GM21825 (cell line): ENCODE measurements at regions not wholly inside any gene's neighbourhood (a gene's known extent, or its start where the extent isn't known, plus 50 kb on each side); places are given as distances from the start of the nearest gene placed in this dataset.

ENCODE experiments used
- ATAC-seq: cut with Tn5 transposase; IDR thresholded peaks from one replicate; pipeline ENCODE4 v1.9.1; 2021; ENCODE audit warnings: mild to moderate bottlenecking, moderate library complexity; ENCODE audit not compliant: unreplicated experiment

DNA sequence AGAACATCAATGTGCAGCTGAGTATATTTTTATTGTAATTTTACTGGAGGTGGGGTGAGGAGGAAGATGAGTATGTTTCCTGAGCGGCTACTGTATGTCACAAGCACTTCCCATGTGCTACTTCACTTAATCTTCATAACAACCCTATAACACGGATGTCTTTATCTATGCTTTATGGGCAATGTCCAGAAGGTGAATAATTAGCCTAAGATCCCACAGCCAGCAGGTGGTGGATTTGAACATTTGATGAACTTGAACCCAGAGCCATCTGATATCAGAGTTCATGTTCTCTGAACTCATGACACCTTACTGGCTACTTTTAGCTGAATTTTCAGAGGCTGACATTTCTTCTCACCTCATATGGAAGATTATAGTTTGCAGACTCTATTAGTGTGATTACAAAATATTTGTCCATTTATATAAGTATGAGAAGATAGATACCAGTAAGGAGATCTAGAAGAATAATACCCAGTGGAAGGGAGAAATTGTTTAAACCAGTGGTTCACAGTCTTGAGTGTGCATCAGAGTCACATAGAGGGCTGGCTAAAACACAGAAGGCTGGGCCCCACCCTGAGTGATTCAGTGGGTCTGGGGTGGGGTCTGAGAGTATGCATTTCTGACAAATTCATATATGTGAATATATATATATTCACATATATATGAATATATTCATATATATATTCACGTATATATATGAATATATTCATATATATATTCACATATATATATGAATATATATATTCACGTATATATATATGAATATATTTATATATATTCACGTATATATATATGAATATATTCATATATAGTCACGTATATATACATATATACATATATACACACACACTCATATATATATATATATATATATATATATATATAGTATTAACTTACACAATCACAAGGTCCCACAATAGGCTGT lies 164.4 kb upstream of the NR3C1 start:
- no peak for ATAC-seq

DNA sequence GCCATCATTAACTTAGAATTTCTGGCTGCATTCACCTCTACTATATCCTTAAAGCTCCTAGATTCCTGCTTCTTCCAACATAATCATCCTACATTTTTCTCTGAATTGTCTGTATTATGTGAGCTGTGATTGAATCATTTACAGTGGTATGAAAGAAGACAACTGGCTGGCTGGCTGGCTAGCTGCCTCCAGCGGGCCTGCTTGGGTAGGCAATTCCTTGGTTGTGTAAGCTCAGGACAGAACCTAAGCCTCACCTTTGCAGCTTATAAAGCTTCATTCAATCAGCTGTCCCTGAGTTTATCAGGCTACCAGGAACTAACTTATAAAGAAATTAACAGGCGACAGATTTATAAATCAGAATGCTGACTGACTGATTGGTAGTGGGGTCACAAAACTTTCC lies 162.7 kb upstream of the NR3C1 start:
- no peak for ATAC-seq

DNA sequence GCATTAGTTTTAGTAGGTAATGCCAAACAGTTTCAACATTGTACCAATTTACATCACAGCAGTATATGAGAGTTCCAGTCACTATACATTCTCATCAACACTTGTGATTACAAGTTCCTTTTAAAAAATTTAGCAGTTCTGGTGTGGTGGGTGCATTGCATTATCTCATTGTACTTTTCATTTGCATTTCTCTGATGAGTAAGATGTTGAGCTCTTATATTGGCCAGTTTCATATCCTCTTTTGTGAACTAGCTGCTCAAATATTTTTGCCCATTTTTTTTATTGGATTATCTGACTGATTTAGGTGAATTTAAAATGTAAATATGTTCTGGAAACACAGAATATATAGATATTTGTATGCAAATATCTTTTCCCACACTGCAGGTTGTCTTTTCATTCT lies 160.9 kb upstream of the NR3C1 start:
- peak; percentile 99 for ATAC-seq

DNA sequence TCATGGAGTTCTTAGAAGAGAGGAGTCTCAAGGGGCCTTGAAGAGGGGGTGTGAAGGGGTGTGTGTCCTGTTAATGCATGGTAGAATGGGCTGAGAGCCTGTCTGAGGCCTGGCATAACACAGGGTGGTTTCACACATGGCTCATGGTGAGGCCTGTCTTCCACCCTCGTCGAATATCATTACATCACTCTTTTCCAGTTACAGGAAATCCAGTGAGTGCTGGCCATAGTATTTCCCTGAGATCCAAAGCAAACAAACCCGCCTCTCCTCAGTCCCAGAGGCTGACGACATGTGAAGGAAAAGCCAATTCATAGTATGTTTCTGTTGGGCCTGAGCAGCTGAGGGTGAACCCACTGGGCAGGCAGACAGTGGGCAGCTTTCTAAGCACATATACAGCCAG lies 159.4 kb upstream of the NR3C1 start:
- ATAC-seq: no peak

DNA sequence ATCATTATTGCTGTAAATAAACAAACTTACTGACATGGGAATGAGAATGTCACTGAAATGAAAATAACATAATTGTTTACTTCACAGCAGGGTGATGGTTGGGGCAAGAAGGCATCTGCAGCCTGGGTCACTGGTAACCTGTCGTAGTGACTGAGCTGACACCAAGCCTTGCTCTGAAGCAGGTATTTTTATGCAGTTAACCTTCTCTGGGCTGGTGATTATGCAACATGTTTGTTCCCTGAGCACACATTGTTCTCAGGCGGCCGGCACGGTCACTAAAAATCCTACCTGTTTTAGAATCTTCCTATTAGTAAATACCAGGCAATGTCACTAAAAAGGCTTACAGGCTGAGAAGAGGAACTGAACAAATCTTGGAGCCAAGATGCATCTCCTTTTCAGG lies 157.7 kb upstream of the NR3C1 start:
- no peak for ATAC-seq

DNA sequence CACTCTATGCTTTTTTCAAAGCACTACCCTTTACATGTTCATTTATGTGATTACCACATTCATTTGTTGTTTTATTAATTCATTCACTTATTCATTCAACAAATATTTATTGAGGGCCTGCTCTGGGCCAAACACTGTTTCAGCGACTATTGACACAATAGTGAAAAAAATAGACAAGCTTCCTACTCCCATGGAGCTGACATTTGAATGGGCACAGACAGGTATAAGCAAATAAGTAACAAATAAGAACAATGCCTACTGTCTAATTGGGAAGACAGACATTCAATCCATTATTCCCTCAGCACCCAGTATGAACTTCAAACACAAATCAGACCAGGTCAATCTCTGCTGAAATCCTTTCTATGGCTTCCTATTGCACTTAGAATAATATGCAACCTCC lies 156.9 kb upstream of the NR3C1 start:
- no peak for ATAC-seq

DNA sequence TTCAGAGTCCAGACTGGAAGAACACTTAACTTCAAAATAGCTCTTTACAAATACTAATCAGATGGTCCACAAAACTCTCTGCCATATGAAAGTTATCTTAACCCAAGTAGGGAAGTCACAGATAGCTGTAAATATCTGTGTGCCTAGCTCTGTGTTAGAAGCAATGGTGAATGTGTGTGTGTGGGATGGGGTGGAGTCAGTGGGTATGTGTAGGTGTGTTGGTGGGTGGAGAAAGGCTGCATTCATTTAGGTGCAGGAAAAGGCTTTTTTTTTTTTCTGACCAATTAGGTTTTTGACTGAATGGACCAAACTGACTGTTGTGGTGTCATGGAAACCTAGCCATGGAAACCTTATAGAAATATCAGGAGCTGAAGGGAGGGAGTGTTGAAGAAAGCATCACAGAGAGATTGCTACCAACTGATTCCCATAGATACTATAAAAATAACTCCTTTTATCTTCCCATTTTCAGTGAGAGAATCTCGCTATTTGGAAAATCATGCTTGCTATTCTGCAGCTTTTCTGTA lies 156.2 kb upstream of the NR3C1 start:
- no peak for ATAC-seq

DNA sequence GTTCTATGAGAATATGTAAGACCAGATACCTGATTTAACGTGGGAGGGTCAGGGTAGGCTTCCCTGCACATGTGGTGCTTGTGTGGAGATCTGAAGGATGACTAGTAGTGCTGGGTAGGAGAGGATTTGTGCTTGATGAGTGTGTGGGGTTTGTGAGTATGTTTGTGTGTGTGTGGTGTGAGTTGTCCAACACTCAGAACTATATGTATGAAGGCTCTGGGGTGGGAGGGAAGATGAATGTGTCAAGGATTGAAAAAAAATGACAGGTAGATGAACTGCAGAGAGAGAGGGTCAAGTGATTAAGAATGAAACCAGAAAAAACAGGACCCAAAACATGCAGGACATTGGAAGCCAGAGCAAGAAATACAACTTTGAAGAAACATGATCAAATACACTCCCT lies 154.6 kb upstream of the NR3C1 start:
- ATAC-seq: no peak

DNA sequence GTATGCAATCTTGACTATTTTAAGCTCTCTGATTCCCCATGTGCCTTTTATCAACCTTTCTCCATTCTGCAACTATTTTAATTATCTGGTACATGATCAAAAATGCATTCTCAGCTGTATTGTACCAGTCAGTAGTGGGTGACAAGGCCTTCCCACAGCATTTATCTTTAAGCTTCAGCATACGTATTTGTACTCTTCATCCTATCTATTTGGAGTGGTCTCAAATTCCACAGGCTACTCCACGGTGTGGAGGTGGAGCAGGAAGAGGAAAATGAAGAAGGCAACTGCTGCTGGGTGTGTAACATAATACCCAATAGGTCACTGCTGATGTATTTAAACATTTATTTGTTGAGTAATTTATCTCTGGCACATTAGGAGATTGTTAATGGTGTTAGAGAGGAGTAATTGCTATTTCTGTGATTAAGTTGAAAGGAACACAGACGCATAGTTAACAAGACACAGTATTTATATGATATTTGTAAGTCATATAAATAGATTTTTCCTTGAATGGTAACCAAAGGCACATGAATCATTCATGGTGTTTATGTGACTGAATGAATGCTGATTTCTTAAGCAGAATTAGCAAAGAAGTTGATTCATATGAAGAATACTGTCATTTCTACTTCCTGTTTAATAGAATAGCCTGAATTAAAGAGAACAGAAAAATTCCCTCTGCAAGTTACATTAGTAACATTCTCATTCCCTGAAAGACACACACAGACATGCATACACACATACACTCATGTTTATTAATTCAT lies 153.8 kb upstream of the NR3C1 start:
- no peak for ATAC-seq

DNA sequence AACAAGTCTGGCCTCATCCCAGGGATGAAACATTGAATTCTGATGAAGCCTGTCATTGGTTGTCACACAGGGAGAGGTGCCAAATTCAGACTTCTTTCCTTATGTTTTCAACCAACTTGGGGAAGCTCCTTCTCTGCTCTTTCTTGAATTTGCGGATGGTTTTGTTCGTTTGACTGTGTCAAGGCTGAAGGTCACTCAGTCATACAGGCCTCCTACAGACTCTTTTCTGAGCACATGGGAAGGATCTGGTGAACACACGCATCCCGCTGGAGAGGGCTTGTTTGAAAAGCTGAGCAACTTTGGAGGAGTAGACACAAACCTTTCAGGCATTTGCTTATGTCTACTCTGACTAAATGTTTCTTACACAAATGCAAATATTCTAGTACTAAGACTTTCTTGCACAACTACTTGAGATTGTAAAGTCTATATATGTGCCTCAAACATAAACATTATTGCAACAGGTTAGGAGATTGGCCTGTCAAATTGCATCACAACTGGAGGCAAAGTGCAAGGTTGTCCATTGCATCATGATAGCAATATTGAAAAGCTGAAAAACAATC lies 151.5 kb upstream of the NR3C1 start:
- ATAC-seq: no peak

DNA sequence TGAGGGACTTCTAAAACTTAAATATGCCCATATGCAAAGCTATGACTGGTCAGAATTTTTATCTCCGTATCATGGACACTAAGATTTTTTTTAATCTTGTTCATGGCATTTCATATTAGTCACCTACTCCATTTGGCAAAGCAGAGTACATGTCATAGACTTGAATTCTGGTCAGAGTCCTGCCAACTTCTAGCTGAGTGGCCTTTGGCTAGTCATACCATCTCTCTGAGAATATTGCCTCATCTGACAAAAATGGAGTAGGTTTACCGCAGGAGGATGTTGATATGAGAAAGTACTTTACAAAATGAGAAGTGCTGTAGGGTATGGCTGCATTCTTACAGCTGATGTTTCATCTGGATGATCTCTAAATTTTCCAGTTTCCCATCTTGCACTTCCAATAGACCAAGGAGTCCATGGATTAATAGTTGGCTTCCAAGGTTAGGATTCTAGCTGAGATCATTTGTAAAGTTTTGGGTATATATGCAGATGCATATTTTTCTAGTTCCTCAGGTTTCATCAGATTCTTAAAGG lies 150.8 kb upstream of the NR3C1 start:
- ATAC-seq: no peak

DNA sequence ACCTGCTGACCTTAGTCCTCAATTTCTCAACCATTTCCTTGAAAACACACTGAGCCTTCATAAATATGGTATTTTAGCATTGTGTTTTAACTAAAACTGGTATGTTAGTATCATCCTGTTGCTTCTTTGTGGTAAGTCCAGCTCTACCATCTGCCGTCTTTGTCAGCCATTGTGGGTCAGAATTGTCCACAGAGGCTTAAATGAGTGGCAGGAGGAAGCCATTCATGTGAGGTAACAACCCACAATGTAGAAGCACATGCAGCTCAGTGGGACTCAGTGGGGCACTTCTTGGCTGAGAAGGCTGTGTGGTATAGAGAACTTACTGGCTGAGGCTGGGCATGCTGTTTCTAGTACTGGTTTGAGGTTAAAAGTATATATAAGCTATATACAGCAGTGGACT lies 149.2 kb upstream of the NR3C1 start:
- no peak for ATAC-seq

DNA sequence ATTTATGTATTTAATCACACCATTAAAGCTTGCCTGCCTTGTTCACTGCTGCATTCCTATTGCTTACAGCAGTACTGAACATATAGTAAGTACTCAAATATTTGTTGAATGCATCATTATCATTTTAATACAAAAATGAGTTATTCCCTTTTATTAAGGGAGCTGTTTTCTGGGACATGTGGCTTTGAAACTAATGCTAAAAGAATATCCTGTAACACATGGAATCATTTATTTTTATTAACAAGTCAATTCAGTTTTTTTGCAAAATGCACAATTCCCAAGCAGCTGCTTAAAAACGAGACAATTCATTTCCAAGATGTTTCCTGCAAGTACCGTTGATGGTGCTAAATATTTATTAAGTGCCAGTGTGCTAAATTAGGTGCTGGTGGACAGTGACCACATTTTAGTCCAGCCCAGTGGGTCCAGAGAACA lies 148.3 kb upstream of the NR3C1 start:
- no peak for ATAC-seq

DNA sequence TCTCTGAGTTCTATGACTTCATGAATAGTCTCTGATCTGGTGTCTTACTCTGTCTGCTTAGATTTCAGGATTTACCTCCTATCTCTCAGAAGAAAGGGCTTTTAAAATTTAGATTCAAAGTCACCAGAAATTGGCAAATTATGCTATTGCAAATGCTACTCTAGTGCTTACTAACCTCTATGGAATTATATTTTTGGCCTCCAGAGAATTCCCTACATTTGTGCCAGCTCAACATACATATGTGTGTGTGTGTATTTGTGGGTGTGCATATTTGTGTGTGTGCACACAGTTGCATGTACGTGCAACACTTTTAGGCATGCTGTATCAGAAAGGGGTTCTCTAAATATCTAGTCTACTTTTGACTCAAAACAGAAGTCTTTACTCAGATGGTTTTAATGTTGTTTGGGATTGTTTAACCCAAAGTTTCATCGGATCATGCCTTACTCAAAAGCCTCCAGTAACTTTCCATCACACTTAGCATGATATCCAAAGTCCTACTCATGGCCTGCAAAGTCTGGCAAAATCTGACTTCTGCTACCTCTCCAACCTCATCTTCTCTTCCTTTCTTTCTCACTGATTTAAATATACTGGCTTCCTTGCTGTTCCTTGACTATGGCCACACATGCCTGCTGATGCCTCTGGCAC lies 147.6 kb upstream of the NR3C1 start:
- no peak for ATAC-seq

DNA sequence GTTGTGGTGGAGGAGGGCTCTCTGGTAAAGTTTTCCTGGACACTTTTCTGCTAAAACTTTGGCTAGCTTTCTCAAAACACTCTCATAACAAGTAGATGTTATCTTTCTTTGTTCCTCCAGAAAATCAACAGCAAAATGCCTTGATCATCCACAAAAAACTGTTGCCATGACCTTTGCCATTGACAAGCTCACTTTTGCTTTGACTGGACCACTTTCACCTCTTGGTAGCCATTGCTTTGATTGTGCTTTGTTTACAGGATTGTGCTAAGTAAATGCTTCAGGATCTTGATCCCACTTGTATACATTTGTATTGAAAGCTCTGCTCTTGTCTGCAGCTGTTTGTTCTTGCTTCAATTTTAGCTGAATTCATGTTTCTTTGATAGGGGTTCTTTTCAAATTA lies 143.9 kb upstream of the NR3C1 start:
- no peak for ATAC-seq

DNA sequence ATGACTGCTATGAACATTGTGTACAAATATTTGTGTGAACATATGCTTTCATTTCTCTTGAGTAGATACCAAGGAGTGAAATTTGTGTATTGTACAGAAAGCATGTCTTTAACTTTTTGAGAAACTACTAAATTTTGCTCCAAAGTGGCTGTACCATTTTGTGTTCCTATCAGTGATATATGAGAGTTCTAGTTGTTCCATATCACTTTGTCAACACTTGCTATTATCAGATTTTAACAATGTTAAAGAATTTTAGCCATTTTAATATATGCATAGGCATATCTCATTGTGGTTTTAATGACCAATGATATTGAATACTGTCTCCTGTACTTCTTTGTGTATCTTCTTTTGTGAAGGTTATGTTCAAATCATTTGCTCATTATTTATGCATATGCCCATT lies 142.9 kb upstream of the NR3C1 start:
- no peak for ATAC-seq

DNA sequence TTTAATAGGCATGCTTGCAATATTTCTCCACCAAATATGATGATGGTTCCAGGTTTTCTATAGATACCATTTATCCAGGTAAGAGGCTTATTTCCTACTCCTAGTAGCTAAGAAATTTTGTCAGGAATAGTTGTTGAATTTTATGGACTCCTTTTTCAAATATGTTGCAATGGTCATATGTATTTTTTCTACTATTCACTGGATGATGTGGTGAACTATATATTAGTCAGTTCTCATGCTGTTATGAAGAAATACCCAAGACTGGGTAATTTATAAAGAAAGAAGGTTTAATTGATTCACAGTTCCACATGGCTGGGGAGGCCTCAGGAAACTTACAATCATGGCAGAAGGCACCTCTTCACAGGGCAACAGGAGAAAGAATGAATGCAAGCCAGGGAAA lies 141.1 kb upstream of the NR3C1 start:
- no peak for ATAC-seq

DNA sequence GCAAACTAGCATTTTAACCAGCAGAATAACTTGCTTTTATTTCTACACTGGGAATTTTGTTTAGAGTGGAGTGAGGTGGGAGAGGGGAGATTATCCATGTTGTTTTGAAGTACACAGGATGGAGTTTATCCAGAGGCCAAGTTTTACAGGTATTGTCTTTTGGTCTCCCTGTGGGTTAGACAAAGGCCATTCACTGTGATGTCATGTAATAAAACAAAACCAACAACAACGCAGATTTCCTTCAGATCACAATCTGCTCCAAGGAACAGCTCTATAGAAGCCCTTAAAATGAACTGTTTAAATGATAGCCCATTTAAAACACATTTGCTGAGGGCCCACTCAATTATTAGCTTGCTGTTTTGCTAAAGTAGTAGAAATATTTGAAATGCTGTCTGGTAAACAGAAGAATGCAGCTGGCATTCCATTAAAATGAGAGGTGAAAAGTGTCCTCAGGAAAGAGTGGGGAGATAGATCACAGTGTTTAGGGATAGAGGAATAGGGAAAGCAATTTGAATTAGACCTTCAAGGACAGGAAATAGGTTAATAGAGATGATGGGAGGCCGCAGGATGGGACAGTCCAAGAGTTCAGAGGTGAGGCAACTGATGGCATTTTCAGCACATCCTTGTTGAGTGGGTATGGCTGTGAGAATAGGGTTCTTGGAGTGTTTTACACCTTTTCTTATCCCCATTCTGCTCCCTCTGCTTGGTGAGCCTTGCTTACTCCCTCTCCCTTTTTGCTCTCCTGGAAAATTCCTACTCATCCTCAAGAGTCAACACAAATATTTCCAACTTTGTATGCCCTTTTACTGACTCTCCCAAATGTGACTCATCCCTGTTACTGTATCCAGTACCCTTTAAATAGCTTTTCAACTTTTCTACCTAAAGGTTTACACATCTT lies 140.1 kb upstream of the NR3C1 start:
- no peak for ATAC-seq

DNA sequence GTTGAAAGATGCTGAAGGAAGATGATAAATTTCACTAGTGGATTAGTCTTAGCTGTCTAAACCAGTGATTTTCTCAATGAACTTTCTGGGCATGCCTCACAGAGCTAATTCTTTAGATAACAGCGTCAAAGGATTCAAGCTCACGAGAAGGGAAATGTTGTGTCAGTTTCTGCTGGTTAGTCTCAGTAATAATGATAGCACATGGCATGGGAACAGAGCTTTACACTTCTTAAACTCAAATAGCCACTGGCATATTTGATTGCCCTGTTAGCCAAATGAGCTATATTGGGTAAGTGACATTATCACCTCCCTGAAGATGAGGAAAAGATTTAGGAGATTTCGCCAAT lies 139.3 kb upstream of the NR3C1 start:
- ATAC-seq: no peak
